Skeletal muscle satellite cell (primary cell): ENCODE measurements at regions not wholly inside any gene's neighbourhood (a gene's known extent, or its start where the extent isn't known, plus 50 kb on each side); places are given as distances from the start of the nearest gene placed in this dataset.

Experiments used
- H3K27me3 ChIP-seq: 2 replicates; pipeline ENCODE4 v1.7.0; 2013; ENCODE audit warnings: low read length; ENCODE audit not compliant: control insufficient read depth, insufficient read depth
- H3K36me3 ChIP-seq: 2 replicates; pipeline ENCODE4 v1.7.0; 2013; ENCODE audit warnings: mild to moderate bottlenecking, control low read depth, low read length; ENCODE audit not compliant: insufficient read depth
- H3K4me1 ChIP-seq: 2 replicates; pipeline ENCODE4 v1.7.0; 2013; ENCODE audit warnings: low read length; ENCODE audit not compliant: control insufficient read depth, insufficient read depth
- H3K4me2 ChIP-seq: 2 replicates; pipeline ENCODE4 v1.7.0; 2013; ENCODE audit warnings: mild to moderate bottlenecking, low read length
- H3K4me3 ChIP-seq: 2 replicates; pipeline ENCODE4 v1.7.0; 2013; ENCODE audit warnings: low read length
- H3K9ac ChIP-seq: 2 replicates; pipeline ENCODE4 v1.7.0; 2013; ENCODE audit warnings: mild to moderate bottlenecking, low read depth, low read length, moderate library complexity
- H3K9me3 ChIP-seq: replicated peaks from 2 replicates; pipeline ENCODE4 v1.7.0; 2013; ENCODE audit warnings: mild to moderate bottlenecking, control low read depth, low read length

DNA sequence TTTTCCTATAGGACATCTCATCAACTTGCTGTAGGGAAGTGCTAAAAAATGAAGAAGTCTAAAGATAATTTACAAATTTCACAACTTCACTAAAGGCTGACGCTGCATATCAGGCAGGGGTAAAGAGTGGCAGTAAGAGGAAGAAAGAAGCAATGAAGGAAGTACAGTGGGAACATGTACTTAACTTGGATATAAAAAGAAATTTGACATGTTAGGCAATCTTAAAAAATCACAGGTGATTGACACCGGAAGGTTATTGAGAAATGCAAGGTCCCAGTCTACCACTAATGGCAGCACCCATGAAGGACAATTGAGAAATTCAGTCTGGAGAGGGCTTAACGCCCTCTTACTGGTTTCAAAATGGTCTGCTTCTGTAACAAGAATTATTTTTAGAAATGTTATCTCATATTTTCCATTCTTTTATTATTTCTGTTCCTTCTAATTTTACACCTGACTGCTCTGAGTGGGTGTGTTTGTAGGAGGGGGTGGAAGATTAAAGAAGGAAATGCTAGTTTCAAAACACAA is 358.1 kb downstream of the KCNJ2 start:
- Histone ChIP-seq H3K4me3 (no peak overlapping the region), H3K4me2 (no peak overlapping the region), H3K36me3 (no peaks in the 10 kb centered on the region), H3K9ac (no peak overlapping the region), H3K4me1 (no peaks in the 10 kb centered on the region), H3K27me3 (no peaks in the 10 kb centered on the region), H3K9me3 (no peaks in the 10 kb centered on the region)

DNA sequence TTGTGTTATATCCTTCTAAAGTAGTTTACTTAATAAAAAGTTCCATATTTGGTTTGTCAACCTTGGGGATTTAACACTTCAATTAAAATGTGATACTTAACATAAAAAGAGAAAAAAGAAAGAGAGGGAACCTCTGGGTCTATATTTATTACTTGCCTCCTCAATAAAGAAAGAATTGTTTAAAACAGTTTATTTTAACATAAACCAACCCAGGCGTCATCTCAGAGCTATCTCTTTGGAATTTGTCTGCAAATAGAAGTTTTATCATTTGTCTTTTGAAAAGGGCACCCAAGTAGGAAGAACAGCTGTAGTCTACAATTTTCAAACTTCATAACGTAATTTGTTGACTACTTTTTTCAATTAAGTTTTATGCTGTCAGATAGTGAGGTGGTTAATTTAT is 364.1 kb downstream of the KCNJ2 start:
- no peaks in the 10 kb centered on the region for H3K36me3 ChIP-seq
- no peaks in the 10 kb centered on the region for H3K9me3 ChIP-seq
- H3K27me3 ChIP-seq = no peaks in the 10 kb centered on the region
- no peaks in the 10 kb centered on the region for H3K4me1 ChIP-seq
- H3K9ac ChIP-seq = no peak overlapping the region
- no peak overlapping the region for H3K4me2 ChIP-seq
- no peak overlapping the region for H3K4me3 ChIP-seq

DNA sequence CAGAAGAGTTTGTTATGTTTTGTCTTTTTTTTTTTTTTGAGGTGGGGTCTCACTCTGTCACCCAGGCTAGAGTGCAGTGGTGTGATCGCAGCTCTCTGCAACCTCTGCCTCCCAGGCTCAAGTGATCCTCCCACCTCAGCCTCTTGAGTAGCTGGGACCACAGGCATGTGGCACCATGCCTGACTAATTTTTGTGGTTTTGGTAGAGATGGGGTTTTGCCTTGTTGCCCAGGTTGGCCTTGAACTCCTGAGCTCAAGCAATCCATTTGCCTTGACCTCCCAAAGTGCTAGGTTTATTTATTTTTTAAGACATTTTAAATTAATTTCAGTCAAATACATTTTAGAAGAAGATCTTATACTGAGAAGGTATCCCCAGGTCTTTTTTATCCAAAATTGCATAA is 366.7 kb downstream of the KCNJ2 start:
- no peak overlapping the region for H3K4me2 ChIP-seq
- no peaks in the 10 kb centered on the region for H3K27me3 ChIP-seq
- no peak overlapping the region for H3K9ac ChIP-seq
- no peaks in the 10 kb centered on the region for H3K4me1 ChIP-seq
- H3K36me3 ChIP-seq = no peaks in the 10 kb centered on the region
- H3K4me3 ChIP-seq = no peak overlapping the region
- no peaks in the 10 kb centered on the region for H3K9me3 ChIP-seq

DNA sequence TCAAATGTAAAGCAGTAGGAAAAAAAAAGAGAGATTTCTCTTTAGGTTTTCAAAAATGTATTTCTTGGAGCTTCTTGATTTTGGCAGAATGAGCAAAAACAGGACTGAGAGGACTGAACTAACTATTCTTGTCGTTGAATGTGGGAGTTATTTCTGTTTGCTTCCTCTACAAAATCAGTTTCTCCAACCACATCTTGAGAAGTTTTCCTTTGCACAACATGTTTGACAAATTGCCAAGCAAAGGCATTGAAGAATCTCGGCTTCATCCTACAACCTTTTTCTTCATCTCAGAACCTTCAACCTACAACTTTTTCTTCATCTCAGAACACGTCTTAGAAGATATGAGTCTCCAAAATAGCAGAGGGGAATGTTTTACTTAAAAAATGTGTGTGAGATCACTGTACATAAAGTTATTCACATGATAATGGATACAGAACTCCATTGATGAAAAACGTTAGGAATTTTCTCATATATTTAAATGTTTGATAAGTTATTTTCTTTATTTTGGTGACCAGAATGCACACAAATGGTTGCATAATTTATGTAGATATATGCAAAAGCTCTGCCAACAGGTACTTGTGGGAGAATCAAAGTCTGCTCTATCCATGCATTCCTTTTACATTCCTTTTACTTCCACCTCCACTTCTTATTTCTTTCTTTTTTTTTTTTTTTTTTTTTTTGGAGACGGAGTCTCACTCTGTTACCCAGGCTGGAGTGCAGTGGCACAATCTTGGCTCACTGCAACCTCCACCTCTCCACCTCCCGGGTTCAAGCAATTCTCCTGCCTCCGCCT is 370.0 kb downstream of the KCNJ2 start:
- Histone ChIP-seq H3K9me3 (no peaks in the 10 kb centered on the region), H3K9ac (no peak overlapping the region), H3K4me3 (no peak overlapping the region), H3K4me2 (no peak overlapping the region), H3K4me1 (no peaks in the 10 kb centered on the region), H3K36me3 (no peaks in the 10 kb centered on the region), H3K27me3 (no peaks in the 10 kb centered on the region)

DNA sequence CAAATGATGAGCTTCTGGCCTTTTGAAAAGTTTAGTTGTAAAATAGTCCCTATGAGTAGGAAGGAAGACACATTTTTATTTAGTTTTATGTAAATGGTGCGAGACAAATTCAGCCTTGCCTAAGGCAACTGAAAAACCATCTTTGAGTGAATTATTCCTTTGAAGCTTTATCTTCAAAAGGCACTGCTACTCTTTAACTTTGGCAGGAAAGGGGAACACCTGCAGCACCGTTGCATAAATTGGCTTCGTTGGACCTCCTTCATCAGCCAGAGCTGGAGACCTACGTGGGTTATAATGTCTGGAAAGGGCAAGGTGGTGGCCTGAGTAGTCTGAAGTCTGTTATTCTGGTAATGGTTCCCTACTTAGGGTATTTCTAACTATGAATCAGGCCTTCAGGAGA is 373.5 kb downstream of the KCNJ2 start:
- no peak overlapping the region for H3K4me3 ChIP-seq
- no peaks in the 10 kb centered on the region for H3K36me3 ChIP-seq
- H3K4me2 ChIP-seq = no peak overlapping the region
- no peak overlapping the region for H3K9ac ChIP-seq
- no peaks in the 10 kb centered on the region for H3K9me3 ChIP-seq
- no peaks in the 10 kb centered on the region for H3K27me3 ChIP-seq
- H3K4me1 ChIP-seq = no peaks in the 10 kb centered on the region

DNA sequence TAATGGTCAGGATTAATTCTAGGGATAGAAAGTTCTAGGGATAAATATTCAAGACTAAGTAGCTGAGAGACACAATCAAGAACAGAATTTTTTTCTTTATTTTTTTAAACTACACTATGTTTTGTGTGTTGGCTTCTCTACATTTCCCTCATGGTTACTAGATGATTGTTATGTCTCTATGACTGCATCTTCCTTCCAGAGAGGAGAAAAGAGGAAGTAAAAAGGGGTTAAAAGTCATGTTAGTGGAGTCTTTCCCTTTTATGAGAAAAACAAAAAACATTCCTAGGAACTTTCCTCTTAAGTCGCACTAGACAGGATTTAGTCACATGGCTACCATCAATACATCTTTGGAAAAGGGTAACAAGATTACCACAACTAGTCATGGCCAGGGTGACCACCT is 375.0 kb downstream of the KCNJ2 start:
- no peaks in the 10 kb centered on the region for H3K9me3 ChIP-seq
- H3K27me3 ChIP-seq = no peaks in the 10 kb centered on the region
- no peaks in the 10 kb centered on the region for H3K36me3 ChIP-seq
- no peak overlapping the region for H3K9ac ChIP-seq
- H3K4me2 ChIP-seq = no peak overlapping the region
- no peak overlapping the region for H3K4me3 ChIP-seq
- H3K4me1 ChIP-seq = no peaks in the 10 kb centered on the region

DNA sequence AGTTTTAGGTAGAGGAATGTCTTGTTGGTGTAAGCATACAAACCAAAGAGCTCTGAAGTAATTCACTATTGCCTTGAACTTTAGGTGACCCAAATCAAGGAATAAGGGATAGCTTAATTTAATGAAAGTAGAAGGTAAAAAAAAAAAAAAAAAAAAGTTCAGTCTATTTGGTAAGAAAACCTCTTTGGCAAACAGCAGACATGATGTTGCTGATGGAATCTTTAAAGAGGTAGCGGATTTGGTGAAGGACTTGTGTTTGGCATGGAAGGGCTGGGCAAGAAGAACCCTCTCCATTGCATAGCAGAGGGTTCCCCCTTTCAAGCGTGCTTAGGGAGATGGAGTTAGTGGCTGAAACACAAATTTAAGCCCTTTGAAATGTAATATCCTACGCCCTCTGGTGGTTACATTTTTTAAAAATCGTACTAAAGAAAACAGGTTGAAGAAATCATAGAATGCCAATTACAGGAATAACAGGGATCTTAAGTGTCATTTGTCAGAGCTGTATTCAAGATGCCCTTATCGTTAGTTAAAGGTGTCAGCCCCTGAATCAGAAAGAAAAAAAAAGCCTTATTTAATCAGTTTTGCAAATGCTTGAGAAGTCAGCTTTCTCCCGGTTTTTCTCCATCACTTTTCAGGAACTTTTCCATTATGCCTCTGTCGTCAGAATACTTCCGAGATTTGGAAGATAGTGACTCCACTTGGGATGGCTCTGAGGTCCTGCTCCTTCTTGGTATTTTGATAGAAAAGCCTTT is 383.1 kb downstream of the KCNJ2 start:
- H3K4me1 ChIP-seq = no peaks in the 10 kb centered on the region
- no peak overlapping the region for H3K9ac ChIP-seq
- H3K27me3 ChIP-seq = peaks cover 2% of the 10 kb centered on the region
- no peaks in the 10 kb centered on the region for H3K9me3 ChIP-seq
- no peak overlapping the region for H3K4me2 ChIP-seq
- no peak overlapping the region for H3K4me3 ChIP-seq
- H3K36me3 ChIP-seq = no peaks in the 10 kb centered on the region

DNA sequence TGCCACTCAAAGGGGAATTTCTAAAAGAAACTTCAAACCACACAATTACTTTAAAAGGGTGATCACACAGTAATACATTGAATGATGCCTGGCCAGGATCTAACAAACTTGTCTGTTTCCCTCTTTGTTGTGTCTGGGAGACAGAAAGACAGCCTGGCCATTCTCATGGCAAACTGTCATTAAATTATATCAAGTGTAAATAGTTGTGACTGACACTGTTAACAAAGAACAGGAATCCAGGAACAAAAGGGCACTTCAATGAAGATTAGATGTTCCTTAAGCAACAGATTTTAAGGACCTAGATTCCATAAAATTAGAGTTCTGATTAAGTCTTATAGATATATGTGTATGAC is 383.6 kb downstream of the KCNJ2 start:
- no peak overlapping the region for H3K4me2 ChIP-seq
- H3K36me3 ChIP-seq = no peaks in the 10 kb centered on the region
- no peaks in the 10 kb centered on the region for H3K9me3 ChIP-seq
- H3K4me1 ChIP-seq = no peaks in the 10 kb centered on the region
- no peak overlapping the region for H3K9ac ChIP-seq
- H3K27me3 ChIP-seq = peaks cover 2% of the 10 kb centered on the region
- no peak overlapping the region for H3K4me3 ChIP-seq

DNA sequence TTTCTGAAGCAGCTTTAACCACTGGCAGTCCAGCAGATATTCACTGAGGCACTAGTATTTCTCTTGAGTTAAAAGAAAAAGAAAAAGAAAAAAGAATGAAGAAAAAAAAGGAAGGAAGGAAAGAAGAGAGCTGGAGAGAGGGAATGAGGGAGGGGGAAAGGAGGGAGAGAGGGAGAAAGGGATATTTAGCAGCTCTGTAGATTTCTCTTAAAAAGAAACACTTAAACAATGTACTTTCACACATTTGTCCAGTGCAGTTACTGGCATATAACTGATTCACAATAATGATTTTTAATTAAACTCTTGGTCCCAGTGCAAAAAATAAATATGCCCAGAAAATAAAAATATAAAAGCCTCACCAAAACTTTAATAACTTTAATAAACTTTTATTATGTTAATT is 386.4 kb downstream of the KCNJ2 start:
- H3K36me3 ChIP-seq = no peaks in the 10 kb centered on the region
- no peak overlapping the region for H3K4me2 ChIP-seq
- no peak overlapping the region for H3K9ac ChIP-seq
- peaks cover 2% of the 10 kb centered on the region for H3K27me3 ChIP-seq
- H3K4me3 ChIP-seq = no peak overlapping the region
- H3K4me1 ChIP-seq = no peaks in the 10 kb centered on the region
- no peaks in the 10 kb centered on the region for H3K9me3 ChIP-seq

DNA sequence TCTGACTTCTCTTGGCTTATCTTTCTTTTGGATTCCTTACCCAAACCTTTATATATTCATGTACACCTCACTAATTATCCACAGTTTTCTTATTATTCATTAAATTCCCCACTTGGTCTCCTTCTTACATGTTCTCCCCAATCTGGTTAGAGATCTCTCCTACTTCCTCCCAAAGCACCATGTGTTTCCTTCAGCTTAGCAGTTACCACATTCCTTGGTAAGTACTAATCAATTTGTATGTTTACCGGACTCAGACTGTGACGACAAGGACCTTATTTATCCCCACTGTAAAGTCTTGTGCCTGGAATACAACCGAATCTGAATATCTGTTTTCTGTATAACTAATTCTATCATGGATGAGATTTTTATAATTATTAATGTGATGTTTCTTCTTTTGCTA is 389.5 kb downstream of the KCNJ2 start:
- Histone ChIP-seq H3K27me3 (no peaks in the 10 kb centered on the region), H3K9ac (no peak overlapping the region), H3K9me3 (no peaks in the 10 kb centered on the region), H3K36me3 (no peaks in the 10 kb centered on the region), H3K4me3 (no peak overlapping the region), H3K4me1 (no peaks in the 10 kb centered on the region), H3K4me2 (no peak overlapping the region)

DNA sequence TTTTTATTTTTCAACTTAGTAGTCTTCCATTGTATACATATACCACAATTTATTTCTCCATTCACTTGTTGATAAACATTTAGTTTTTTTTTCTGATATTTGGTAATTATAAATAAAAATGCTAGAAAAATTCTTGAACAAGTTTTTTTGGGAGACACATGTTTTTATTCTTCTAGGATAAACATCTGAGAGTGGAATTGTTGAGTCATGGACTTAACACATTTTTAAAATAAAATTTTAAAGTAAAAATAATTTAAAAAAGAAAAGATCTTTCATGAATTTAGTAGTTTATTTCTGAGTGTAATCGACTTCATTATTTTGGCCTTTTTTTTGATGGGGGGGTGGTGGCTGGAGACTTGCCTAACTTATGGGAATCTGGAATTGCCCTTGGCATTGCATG is 391.1 kb downstream of the KCNJ2 start:
- H3K4me2 ChIP-seq = no peak overlapping the region
- H3K4me1 ChIP-seq = no peaks in the 10 kb centered on the region
- no peak overlapping the region for H3K9ac ChIP-seq
- no peaks in the 10 kb centered on the region for H3K36me3 ChIP-seq
- no peaks in the 10 kb centered on the region for H3K9me3 ChIP-seq
- H3K27me3 ChIP-seq = no peaks in the 10 kb centered on the region
- H3K4me3 ChIP-seq = no peak overlapping the region

DNA sequence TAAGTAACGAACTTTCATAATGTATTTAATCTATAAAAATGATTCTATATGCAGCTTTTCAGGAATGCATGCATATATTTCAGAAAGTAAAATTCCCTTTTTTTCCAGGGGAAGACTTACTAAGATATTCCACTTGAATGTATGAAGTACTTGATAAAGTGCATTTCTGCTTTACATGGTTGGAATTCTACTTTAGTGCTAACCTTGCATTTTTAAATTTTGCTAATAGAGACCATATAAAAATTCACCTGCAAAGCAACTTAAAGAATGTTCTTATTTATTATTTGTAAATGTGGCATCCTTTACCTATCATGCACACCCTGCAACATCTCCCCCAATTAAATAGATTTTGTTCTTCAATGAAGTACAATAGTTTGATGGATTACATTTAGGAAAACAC is 392.8 kb downstream of the KCNJ2 start:
- H3K9me3 ChIP-seq = no peaks in the 10 kb centered on the region
- no peak overlapping the region for H3K4me3 ChIP-seq
- H3K9ac ChIP-seq = no peak overlapping the region
- H3K4me1 ChIP-seq = no peaks in the 10 kb centered on the region
- H3K36me3 ChIP-seq = no peaks in the 10 kb centered on the region
- no peaks in the 10 kb centered on the region for H3K27me3 ChIP-seq
- no peak overlapping the region for H3K4me2 ChIP-seq
